ENCODE measurements at regions not wholly inside any gene's neighbourhood (a gene's known extent, or its start where the extent isn't known, plus 50 kb on each side); places are given as distances from the start of the nearest gene placed in this dataset.
"Not testable (repeated sequence)": the region's sequence is repeated elsewhere in the genome, so short reads cannot be mapped to it uniquely, and the experiment has no call there.

- Histone ChIP-seq H3K27ac (replicated peaks) (peak overlapping the region; percentile 82), H3K4me3 (peak overlapping the region; percentile 12), H3K9me3 (replicated peaks) (no peaks in the 10 kb centered on the region), H3K36me3 (no peaks in the 10 kb centered on the region), H3K4me1 (peaks cover 44% of the 10 kb centered on the region), H3K27me3 (ENCODE audit: low read depth) (no peaks in the 10 kb centered on the region)
- DNase-seq = peak; percentile 68
- TF ChIP-seq, protein P1, sequence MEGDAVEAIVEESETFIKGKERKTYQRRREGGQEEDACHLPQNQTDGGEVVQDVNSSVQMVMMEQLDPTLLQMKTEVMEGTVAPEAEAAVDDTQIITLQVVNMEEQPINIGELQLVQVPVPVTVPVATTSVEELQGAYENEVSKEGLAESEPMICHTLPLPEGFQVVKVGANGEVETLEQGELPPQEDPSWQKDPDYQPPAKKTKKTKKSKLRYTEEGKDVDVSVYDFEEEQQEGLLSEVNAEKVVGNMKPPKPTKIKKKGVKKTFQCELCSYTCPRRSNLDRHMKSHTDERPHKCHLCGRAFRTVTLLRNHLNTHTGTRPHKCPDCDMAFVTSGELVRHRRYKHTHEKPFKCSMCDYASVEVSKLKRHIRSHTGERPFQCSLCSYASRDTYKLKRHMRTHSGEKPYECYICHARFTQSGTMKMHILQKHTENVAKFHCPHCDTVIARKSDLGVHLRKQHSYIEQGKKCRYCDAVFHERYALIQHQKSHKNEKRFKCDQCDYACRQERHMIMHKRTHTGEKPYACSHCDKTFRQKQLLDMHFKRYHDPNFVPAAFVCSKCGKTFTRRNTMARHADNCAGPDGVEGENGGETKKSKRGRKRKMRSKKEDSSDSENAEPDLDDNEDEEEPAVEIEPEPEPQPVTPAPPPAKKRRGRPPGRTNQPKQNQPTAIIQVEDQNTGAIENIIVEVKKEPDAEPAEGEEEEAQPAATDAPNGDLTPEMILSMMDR (IDR thresholded peaks at IDR 0.05; ENCODE audit: borderline replicate concordance) = no peak
- intact Hi-C loops (cut with micrococcal nuclease) = no loop called here
Observed at GRCh38 chr1:181179987-181180365, 91.5 kb downstream of the IER5 start.

- no peak for DNase-seq
- Histone ChIP-seq H3K36me3 (no peaks in the 10 kb centered on the region), H3K27ac (replicated peaks) (peak overlapping the region; percentile 82), H3K4me1 (peaks cover 44% of the 10 kb centered on the region), H3K4me3 (peak overlapping the region; percentile 12), H3K27me3 (ENCODE audit: low read depth) (no peaks in the 10 kb centered on the region), H3K9me3 (replicated peaks) (no peaks in the 10 kb centered on the region)
- intact Hi-C loops (cut with micrococcal nuclease) = no loop called here
- TF ChIP-seq, protein P1 (IDR thresholded peaks at IDR 0.05; ENCODE audit: borderline replicate concordance) = no peak
Observed at GRCh38 chr1:181180407-181181031, 92.0 kb downstream of the IER5 start.

- H3K27ac ChIP-seq (replicated peaks) = no peak overlapping the region
- intact Hi-C loops (cut with micrococcal nuclease) = no loop called here
- TF ChIP-seq, protein P1 (IDR thresholded peaks at IDR 0.05; ENCODE audit: borderline replicate concordance) = no peak
- no peak overlapping the region for H3K4me3 ChIP-seq
- no peaks in the 10 kb centered on the region for H3K9me3 ChIP-seq (replicated peaks)
- H3K27me3 ChIP-seq (ENCODE audit: low read depth) = peaks cover 1% of the 10 kb centered on the region
- H3K36me3 ChIP-seq = no peaks in the 10 kb centered on the region
- no peak for DNase-seq
- peaks cover 44% of the 10 kb centered on the region for H3K4me1 ChIP-seq
Observed at GRCh38 chr1:181181792-181182585, 93.5 kb downstream of the IER5 start.

- Histone ChIP-seq H3K27ac (replicated peaks) (no peak overlapping the region), H3K27me3 (ENCODE audit: low read depth) (peaks cover 18% of the 10 kb centered on the region), H3K9me3 (replicated peaks) (no peaks in the 10 kb centered on the region), H3K4me3 (no peak overlapping the region), H3K36me3 (no peaks in the 10 kb centered on the region), H3K4me1 (peaks cover 33% of the 10 kb centered on the region)
- DNase-seq = no peak
- intact Hi-C loops (cut with micrococcal nuclease) = no loop called here
- TF ChIP-seq, protein P1 (IDR thresholded peaks at IDR 0.05; ENCODE audit: borderline replicate concordance) = no peak
Observed at GRCh38 chr1:181184621-181185020, 96.1 kb downstream of the IER5 start.

DNA sequence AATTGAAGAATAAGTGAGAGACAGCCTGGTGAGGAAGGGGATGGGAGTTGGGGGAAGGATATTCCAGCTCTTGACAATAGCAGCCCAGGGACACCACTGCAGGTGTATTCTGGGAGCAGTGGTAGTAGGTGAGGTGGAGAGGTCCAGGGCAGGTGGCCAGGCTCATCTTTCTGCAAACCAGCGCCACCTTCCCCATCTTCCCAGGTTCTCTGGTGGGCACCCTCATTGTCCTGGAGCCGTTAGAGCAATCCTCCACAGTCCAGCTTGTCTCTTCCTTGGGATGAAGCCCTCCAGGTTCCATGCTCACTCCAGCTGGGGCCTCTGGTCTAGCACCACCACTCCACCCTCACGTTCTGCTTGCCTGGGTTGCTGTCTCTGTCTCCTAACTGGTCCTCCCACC is 97.0 kb downstream of the IER5 start:
- intact Hi-C loops (cut with micrococcal nuclease) = no loop called here
- H3K4me3 ChIP-seq = no peak overlapping the region
- no peaks in the 10 kb centered on the region for H3K9me3 ChIP-seq (replicated peaks)
- no peaks in the 10 kb centered on the region for H3K36me3 ChIP-seq
- DNase-seq = no peak
- TF ChIP-seq, protein P1 (IDR thresholded peaks at IDR 0.05; ENCODE audit: borderline replicate concordance) = no peak
- peaks cover 18% of the 10 kb centered on the region for H3K27me3 ChIP-seq (ENCODE audit: low read depth)
- peaks cover 33% of the 10 kb centered on the region for H3K4me1 ChIP-seq
- H3K27ac ChIP-seq (replicated peaks) = no peak overlapping the region

DNA sequence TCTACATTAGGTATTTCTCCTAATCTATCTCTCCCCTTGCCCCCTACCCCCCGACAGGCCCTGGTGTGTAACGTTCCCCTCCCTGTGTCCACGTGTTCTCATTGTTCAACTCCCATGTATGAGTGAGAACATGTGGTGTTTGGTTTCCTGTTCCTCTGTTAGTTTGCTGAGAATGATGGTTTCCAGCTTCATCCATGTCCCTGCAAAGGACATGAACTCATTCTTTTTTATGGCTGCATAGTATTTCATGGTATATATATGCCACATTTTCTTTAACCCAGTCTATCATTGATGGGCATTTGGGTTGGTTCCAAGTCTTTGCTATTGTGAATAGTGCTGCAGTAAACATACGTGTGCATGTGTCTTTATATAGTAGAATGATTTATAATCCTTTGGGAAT is 97.6 kb downstream of the IER5 start:
- H3K36me3 ChIP-seq; H3K9me3 ChIP-seq (replicated peaks); H3K27ac ChIP-seq (replicated peaks); intact Hi-C loops (cut with micrococcal nuclease); DNase-seq; H3K4me3 ChIP-seq: not testable (repeated sequence)
- peaks cover 18% of the 10 kb centered on the region for H3K27me3 ChIP-seq (ENCODE audit: low read depth)
- H3K4me1 ChIP-seq = peaks cover 27% of the 10 kb centered on the region
